HG03196 (cell line): ENCODE measurements at regions not wholly inside any gene's neighbourhood (a gene's known extent, or its start where the extent isn't known, plus 50 kb on each side); places are given as distances from the start of the nearest gene placed in this dataset.

Experiments used
- ATAC-seq: cut with Tn5 transposase; IDR thresholded peaks from one replicate; pipeline ENCODE4 v1.9.1; 2021; ENCODE audit not compliant: unreplicated experiment

DNA sequence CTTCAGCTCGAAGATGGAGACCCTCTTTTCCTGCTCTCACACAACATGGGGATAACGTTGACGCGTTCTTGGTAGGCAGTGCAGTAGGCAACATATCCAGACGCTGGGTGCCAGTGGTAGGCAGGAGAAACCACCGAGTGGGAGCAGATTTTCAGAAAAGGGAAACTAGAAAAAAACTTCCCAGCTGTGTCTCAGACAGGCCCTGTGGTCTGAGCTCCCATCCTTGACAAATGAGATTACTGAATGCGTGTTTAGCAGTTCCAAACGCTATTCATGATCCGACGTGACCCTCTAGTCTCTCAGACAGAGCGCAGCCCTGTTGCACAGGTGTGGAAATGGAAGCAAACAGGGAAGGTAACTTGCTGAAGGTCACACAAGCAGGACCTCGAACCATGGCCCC lies 83.9 kb upstream of the DUSP22 start:
- no peak for ATAC-seq

DNA sequence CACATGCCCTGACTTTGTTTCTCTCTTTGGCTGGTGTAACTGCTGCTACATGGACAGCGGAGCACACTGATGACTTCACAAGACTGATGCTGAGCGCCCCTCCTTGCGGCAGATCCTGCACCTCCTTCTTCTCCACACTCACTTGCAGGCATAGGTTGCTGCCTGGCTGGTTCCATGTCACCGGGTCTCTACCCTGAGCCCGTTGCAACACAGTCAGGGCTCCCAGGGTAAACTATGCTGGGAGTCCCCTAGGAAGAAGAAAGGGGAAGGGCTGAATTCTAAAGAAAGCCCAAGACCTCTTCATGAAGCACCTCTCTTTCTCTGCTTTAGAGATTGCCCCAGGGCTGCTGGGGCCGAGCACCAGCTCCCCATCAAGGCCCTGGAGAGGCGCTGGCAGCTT lies 83.3 kb upstream of the DUSP22 start:
- ATAC-seq = no peak

DNA sequence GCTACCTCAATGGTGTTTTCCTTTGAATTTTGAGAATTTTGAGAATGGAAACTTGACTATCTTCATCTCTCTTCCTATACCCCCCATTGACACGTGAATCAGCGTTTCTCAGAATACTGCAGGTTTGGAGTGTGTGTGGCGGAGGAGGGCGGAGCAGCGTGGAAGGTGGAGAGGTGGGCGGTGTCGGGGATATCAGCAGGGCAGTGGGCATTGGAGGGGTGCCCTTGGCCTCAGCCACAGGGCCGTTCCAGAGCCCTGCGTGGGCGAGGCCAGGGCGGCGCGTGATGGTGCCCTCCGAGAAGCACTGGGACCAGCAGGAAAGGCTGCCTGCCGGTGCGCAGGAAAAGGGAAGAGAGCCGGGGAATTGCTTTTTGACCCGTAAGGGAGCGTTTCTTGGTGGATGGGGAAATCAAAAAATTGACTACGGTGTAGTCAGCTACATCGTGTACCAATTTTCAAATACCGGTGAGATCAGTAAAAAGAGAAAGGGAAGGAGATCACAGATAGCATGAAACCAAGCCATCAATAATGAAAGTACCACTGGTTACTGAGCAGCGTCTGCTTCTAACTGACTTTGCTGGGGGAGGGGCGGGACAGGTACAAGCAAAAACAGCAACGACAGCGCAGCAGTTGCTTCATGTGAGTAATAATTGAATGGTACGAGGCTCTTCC lies 82.7 kb upstream of the DUSP22 start:
- peak; percentile 66 for ATAC-seq

DNA sequence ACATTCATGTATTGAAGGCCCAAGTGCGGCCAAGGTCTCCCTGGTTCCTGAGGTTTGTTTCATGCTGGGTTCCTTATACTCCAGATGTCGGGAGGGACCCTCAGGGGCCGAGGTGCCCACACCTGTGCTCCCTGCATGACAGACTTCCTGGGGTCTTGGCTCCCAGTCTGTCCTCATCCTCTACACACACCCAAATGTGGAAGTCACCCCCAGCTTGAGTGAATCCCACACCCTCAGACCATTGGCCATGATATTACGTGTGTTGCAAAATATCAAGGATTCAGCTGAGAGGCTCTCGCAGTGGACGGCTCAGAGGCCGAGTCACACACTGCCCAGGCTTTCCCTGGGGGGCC lies 82.2 kb upstream of the DUSP22 start:
- no peak for ATAC-seq

DNA sequence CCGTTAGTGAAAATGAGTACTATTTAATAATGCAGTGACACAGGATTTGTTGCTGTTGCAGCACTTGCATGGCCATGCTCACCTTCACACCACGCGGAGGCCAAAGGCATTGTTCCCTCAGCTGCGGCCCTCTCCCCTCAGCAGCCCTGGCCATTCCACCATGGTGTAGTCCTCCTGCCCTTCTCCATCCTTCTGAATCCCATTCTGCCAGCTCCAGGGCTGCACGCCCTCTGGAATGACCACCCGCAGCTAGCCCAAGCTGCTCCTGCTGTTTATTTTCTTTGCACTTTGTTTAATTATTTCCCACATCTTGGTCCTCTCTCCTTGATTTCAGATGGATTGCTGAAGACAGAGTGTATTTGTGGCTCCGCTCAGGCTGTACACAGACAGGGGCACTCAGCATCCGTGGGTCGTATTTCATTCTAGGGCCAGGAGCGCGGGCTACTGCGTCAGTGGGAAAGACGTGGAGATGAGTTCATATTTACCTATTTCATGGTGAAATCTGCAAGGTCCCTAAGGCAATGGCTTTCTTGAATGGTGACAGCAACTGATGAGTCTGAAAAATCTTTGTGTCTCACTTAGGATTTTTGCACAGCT lies 81.4 kb upstream of the DUSP22 start:
- no peak for ATAC-seq

DNA sequence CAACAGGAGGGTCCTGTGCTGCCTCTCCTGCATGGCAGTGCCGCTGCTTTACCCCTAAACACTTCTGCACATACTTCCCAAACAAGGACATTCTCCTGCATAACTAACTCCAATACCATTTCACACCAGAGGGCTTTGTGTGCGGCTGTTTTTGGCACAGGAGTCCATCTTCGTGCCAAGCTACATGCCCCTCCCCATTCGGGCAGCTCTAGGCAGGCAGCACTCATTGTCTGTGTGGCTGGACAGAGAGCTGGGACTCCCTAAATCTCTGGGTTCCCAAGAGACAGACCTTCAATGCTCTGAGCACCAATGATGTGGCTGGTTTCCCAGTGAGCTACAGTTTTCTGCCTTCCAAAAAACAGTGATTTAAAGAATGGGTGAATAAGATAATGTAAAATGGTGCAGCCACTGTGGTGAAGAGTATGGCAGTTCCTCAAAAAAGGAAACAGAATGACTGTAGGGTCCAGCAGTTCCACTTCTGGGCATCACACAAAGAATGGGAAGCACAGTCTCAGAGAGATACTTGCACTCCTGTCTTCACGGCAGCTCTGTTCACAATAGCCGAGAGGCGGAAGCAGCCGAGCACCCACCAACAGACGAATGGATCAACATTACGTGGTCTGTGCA lies 80.3 kb upstream of the DUSP22 start:
- no peak for ATAC-seq

DNA sequence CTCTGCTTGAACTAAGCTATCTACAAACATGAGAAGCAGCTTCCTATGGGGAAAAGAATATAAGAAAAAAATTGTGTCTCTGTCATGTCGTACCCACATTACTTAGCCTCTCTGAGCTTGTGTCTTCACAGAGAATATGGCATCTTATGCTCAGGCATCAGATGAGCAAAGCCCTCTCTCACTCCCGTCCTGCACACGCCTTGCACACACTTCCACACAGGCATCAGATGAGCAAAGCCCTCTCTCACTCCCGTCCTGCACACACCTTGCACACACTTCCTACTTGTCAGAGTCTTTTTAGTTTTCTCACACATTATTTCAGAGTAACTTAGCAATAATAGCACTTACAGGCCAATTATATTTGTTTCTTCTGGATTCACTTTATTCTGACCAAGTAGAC lies 79.0 kb upstream of the DUSP22 start:
- ATAC-seq = no peak

DNA sequence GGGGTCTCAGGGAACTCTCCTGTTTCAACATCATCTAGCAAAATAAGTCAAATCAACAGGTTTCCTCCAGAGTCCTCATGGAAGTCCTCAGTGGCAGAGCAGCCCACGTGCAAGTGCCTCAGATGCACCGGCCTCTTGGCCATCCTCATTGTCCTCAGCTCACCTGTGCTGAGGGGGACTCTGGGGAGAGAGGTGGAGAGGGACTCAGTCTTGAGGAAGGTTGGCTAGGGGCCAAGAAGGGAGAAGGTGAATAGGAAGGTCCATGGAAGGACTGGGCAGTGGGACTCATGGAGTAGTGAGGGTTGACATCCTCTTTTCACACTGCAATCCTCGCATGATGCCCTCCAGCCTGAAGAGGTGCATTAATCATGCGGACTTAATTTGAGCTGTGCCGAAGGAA lies 77.9 kb upstream of the DUSP22 start:
- ATAC-seq = no peak

DNA sequence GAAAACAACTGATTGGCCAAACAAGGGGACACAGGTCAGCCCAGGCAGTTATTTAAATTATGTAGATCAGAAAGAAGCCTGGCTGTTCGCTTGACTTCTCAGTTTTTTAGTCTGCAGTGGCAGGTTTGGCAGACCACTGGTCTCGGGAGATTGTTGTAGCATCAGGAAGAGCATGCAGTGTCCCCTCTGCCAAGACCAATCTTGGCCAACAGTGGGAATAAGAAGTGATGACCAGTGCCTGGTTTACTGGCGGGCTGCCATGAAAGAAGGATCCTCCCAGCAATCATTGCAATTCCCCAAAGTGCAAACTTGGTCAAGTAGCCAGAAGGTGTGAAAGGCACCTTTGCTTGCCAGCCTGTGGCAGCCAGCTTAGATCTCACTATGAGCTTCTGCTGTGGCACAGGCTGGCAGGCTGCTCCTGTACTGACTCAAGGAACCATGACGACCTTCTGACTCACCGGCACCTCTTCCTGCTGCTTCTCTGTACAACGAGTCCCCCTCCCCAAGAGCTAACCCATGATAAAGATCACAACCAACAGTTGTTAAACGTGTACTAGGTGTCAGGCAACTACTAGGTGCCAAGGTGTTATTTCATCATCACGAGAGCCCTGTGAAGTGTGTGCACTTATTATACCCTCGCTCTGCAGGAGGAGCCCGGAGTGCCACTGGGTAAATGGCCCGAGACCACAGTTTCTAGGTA lies 76.8 kb upstream of the DUSP22 start:
- ATAC-seq = no peak

DNA sequence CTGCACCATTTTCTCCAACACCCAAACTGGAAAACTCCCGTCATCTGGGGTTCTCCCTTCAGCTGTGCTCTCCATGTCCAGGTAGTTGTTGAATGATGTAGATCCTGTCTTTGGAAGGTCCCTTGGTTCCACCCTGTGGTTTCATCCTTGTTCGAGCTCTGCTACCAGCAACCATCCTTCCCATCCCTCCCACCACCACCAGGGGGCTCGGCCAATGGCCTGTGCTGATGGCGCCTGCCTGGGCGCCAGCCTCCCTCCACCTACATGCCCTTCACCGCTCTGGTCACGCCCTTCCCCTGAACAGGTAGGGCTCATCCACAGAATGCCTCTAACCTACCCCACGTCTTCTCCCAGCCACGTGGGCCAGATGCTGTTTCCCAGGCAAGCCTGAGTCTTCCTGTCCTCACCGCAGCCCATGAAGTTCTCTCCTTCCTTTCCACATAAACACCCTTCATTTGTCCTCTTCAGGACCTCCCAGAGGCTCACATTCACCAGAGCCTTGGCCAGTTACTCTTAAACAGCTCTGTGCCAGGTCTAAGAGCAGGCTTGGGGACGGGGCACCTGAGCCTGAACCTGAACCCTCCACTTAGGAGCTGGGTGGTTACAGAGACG lies 75.1 kb upstream of the DUSP22 start:
- ATAC-seq = no peak

DNA sequence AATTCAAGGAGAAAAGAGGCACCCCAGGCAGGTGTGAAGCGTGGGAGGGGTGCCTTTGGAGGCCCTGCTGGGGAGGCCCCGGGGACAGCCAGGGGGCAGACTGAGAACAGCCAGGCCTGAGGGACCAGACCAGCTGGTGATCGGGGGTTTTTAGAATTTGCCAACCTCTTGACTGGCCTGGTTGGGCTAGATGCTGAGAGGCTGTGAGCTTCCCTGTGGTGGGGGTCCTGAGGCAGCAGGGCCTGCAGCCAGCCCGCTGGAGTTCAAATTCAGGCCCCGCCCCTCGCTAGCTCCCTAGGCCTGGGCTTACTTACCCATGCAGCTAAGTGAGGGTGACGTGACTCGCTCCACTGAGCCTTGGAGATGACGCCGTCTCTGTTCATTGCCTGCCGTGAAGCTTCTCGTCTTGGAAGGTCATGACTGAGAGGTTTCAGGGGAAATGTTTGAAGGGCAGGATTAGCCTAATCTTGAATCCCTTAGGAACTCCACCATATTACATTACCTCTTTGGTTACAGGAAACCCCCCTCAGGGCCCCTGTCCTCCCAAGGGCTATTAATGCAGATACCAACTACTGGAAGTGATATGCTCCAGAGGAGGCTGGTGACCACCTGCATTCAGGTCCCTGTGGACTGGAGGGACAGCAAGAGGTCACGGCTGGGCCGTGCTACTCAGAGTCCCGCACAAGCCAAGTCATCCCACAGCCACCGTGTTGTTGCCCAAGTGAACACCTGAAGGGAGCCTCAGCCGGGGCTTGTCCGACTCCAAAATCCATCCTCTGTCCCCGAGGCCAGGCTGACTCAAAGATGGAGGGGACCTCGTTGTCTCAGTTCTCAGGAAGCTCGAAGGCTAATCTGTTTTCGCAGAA lies 73.9 kb upstream of the DUSP22 start:
- ATAC-seq = peak; percentile 46

DNA sequence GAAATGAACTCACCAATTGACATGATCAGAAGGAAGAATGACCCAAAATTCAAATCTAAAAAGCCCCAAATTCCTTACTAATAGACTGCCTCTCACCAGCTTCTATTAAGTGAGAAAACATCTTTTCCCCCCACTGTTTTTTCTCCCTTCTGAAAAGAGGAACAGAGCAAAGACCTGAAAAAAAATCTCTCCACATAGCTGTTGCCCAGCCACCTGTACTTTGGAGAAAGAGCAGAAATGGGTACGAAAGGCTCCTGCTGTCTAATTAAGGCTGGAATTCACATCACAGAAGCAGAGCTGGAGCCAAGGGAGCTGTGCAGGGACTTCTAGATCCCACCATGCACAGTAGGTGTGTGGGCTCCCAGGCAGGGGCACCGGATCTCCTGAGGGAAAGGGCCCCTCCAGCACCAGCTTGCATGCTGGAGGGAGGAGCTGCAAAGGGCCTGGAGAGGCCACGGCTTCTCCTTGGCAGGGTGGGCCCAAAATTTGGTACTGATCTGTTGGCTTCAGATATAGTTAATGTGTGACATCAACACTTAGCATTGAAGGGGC lies 73.2 kb upstream of the DUSP22 start:
- no peak for ATAC-seq

DNA sequence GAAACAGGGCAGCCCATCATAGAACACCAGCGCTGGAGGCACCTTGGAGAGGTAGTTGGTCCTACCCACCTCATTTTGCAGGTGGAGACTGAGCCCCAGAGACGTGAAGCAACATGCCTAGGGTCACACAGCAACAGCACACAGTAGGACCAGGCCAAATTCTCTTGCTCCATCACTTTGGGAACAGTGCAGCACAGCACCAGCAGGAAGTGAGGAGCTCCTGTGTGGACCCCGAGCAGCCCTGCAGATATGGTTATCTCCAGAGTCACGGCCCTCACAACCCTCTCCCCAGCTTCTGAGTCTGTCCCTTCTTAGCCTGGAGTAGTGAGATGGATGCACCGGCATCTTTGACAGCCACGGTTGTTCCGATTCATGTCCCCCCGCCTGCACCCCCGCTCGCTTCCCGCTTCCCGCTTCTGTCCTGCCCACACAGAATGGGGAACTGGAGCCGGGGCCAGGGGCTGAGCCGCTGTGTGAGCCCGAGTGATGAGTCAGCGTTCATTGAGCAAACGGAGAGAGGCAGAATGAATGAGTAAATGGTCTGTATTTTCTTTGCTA lies 72.6 kb upstream of the DUSP22 start:
- no peak for ATAC-seq

DNA sequence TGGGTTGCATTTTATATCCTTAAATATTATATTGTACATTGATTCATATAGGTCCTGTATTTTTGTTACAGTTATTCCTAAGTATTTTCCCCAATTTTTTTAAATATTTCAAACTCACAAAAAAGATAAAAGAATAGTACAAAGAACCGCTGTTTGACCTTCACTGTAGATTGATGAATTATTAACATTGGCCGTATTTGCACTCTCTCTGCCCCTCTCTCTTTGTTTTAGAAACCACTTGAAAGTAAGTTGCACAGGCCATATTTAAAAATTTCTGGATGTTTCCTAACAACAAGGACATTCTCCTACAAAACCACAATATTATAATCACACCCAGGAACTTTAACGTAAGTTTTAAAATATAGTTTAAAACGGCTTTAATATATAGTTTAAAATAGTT lies 72.0 kb upstream of the DUSP22 start:
- no peak for ATAC-seq

DNA sequence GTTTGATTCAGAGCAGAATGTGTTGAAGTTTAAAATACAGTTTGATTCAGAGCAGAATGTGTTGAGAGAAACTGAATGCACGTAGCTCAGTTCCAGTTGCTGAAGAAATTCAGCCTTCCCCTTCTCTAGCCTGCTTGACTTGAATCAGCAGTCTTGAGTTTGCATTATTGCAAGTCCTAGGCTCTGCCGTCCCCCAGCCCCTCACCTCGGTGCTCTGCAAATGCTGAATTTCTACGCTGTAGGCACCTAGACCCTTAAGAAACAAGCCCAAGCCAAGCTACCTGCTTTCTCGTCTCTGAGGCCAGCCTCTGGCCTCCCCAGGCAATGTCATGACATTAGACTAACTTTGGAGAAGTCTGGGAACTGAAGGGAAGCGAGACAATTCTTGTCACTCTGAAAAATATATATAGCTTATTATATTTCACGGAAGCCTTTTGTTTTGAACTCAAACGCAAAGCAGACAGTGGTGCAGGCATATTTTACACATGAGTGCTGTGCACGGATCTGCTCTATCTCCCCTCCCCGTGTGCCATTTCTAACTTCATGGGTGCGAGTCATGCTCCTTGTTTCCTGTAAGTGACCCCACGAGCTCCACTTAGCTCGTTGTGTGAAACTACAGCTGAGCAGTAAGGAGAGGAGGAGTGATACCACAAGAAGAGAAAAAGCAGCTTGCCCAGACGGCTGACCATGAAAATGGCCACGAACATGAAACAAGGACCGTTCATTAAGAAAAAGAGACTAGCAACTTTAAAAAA lies 71.4 kb upstream of the DUSP22 start:
- no peak for ATAC-seq

DNA sequence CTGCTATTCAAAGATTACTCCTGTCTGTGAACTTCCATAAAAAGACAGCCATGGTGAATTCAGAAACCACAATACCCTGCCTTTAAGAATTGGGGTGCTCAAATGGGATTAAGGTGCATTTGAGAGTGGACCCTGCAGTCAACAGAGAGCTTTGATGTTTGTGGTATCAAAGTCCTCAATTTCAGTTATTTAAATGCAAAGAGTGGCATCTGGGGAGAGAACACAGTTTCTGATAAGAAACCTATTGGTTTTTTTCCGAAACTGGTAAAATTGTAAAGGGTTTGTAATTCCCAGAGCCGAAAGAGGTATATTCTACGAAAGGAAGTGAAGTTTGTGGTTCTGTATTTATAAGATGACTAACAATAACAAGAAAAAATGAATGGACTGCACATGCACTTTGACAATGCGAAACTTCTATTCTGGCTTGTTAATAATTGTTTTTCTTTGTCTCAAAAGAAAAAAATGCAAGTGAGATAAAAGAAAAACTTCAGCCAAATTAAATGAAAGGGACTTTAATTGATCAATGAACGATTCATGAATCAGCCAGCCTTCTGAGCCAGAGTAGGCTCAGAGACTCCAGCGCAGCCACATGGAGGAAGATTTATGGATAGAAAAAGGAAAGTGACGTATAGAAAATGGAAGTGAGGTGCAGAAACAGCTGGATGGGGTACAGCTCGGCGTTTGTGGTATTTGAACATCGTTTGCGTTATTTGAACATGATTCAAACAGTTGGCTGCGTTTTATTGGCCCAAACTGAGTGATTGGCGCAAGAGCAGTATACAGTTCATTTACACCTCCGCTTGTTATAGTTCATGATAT lies 70.5 kb upstream of the DUSP22 start:
- no peak for ATAC-seq

DNA sequence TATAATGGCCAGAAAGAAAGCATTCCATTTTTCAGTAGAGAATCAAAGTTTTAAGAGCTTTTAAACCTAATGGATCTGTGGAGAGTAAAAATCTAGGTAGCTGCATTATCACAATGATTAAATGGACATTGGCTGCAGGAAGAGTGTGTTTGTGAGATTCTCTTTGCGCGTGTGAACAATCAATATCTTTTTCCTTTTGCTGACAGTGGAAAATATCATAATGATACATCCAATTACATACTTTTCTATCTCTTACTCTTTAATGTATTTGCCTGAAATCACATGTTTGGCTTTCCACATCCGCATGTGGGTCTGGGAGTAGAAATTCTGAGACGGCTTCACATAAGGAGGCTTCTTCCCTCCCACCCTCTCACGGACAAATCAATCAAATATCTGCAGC lies 69.8 kb upstream of the DUSP22 start:
- no peak for ATAC-seq

DNA sequence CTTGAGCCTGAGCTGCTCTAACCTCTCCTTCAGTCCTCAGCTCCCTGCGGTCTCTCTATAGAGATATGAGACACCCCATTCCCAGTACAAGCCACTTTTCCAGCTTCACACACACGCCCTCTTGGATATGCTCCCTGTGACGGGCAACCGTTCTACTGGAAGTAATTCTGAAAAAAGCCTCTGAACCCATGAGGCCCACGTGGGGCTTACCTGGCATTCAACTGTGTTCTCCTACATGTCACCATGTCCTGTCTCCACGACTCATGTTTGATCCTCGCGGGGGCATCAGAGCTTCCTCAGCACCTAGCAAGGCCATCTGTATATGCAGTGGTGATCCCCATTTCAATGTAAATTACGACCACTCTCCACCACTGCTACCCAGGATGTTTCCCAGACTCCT lies 69.2 kb upstream of the DUSP22 start:
- no peak for ATAC-seq

DNA sequence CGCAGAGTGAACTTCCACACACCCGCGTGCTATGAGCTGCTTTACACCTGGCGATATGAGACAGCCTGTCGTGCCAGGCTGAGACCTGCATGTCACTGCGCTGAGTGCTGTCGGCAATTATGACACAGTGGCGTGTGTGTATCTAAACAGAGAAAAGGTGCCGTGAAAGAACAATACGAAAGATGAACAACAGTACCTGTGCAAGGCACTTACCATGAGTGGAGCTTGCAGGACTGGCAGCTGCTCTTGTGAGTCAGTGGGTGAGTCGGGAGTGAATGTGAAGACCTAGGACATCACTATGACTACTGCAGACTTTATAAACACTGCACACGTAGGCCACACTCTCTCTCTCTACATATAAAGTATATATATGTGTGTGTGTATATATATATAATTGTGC lies 68.5 kb upstream of the DUSP22 start:
- ATAC-seq = no peak
